ENCODE measurements at regions not wholly inside any gene's neighbourhood (a gene's known extent, or its start where the extent isn't known, plus 50 kb on each side); places are given as distances from the start of the nearest gene placed in this dataset.

DNA sequence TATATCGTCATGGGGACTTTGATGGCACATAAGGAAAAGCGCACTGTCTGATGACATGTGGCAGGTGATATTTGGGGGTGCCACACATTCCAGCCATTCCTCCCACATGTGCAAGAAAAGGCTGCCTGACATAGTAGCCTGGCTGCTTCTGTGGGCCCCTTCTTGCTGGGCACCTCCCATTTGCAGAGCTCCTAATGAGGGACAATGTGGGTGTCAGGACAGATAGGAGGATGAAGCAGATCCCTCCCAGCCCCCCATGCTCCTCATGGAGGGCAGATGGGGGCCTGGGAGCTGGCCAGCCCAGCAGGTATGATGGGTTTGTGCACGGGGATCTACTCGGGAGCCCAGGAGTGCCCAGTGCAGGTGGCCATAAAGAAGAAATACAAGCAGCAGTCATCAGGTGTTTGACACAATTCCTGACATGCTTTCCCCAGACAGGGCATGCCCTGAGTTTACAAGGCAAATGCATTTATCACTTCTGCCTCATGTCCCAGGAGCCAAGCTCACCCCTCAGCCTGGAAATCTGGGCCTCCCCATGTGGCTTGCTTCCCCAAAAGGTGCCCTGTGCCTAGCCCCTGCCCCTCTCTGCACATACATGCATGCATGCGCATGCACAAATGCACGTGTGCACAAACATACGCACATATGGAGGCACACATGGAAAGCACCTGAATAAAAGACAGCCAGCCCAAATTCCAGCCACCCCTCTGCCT lies 260.6 kb upstream of the RPL38 start:
- no peak overlapping the region for H3K4me3 ChIP-seq (ENCODE audit: insufficient read depth, low read depth, low read length, poor library complexity, severe bottlenecking)
- DNase-seq: no peak
- H3K27ac ChIP-seq (ENCODE audit: insufficient read depth, low read length, poor library complexity, severe bottlenecking): no peak overlapping the region
- H3K27me3 ChIP-seq (replicated peaks; ENCODE audit: control insufficient read depth, insufficient read depth, low read length, poor library complexity, severe bottlenecking): no peaks in the 10 kb centered on the region
- no peaks in the 10 kb centered on the region for H3K36me3 ChIP-seq (ENCODE audit: control insufficient read depth, insufficient read depth, low read length)
- no peaks in the 10 kb centered on the region for H3K4me1 ChIP-seq (ENCODE audit: control insufficient read depth, insufficient read depth, low read length, poor library complexity, severe bottlenecking)
- H3K9me3 ChIP-seq (ENCODE audit: control insufficient read depth, low read length): no peaks in the 10 kb centered on the region

DNA sequence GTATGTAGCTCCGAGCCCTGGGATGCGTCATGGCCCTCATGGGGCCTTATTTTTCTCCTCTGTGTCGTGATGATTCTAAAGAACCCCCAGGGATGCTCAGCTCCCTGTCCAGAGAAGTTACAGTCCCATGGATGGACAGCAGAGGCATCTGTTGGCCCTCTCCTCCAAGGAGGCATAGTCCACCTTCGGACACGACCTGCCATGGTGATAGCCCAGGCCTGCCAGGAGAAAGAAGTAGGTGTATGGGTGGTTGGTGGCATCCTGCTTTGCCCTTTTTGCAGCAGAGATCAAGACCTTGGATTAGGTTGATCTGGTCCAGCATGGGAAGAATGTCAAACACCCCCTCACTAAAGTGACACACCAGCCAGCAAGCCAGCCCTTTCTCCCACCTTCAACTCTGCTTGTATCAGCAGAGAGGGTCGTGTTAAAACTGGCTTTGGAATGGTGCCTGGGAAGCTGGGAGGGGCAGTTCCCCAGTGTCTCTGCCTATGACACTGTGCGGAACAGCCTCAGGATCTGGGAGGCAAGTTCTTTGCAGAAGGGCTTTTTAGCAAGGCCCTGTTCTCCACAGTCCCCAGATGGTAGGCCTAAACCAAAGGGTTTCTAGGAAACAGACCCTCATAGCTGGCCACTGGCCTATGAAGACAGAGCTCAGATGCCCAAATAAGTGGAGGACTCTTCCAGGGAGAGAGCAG lies 259.9 kb upstream of the RPL38 start:
- Histone ChIP-seq H3K4me3 (ENCODE audit: insufficient read depth, low read depth, low read length, poor library complexity, severe bottlenecking) (no peak overlapping the region), H3K4me1 (ENCODE audit: control insufficient read depth, insufficient read depth, low read length, poor library complexity, severe bottlenecking) (no peaks in the 10 kb centered on the region), H3K36me3 (ENCODE audit: control insufficient read depth, insufficient read depth, low read length) (no peaks in the 10 kb centered on the region), H3K27ac (ENCODE audit: insufficient read depth, low read length, poor library complexity, severe bottlenecking) (no peak overlapping the region), H3K27me3 (replicated peaks; ENCODE audit: control insufficient read depth, insufficient read depth, low read length, poor library complexity, severe bottlenecking) (no peaks in the 10 kb centered on the region), H3K9me3 (ENCODE audit: control insufficient read depth, low read length) (no peaks in the 10 kb centered on the region)
- DNase-seq: no peak

DNA sequence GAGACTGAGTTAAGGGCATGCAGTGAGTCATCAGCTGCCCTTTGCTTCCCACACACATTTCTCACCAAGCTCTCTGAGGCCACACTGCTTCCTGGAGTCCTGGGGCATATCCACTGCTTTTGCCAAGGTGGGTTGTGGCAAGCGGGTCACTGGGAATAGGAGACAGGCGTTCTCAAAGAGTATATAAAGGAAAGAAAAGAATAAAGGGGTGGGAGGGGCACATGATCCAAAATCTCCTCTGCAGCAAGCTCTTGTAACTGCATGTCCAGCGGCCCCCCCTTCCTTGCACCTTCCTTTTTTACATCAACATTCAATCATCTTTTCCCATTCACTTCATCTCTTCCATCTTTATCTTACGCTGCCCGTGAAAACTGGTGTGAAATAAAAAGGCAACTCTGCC lies 259.1 kb upstream of the RPL38 start:
- H3K36me3 ChIP-seq (ENCODE audit: control insufficient read depth, insufficient read depth, low read length): no peaks in the 10 kb centered on the region
- no peaks in the 10 kb centered on the region for H3K27me3 ChIP-seq (replicated peaks; ENCODE audit: control insufficient read depth, insufficient read depth, low read length, poor library complexity, severe bottlenecking)

DNA sequence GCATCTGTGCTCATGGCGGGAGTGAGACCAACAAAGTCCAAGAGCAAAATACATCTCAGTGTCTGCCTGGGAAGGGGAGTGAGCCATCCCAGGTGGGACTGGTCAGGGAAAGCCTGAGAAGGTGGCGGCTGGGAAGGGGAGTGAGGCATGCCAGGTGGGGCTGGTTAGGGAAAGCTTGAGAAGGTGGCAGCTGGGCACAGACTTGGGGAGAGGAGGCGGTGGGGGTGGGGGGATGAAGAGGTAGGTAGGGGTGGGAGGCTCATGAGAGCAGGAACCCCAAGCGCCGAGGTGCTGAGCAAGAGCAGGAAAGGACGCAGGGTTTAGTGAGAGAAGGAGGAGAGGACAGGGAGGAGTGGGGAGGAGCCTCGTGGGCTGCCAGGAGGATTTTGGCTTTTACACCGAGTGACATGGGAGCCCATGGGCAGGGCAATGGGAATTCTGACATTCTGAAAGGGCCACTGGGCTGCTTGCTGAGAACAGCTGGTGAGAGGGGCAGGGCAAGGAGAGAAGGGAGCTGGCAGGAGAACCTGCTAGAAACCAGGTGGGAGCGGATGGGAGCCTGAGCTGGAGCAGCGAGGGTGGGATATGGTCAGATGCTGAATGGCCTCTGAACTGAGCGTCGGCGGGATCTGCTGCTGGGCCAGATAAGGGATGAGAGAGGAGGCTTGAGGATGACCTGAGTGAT lies 256.1 kb upstream of the RPL38 start:
- Histone ChIP-seq H3K9me3 (ENCODE audit: control insufficient read depth, low read length) (no peaks in the 10 kb centered on the region), H3K27me3 (replicated peaks; ENCODE audit: control insufficient read depth, insufficient read depth, low read length, poor library complexity, severe bottlenecking) (no peaks in the 10 kb centered on the region), H3K4me3 (ENCODE audit: insufficient read depth, low read depth, low read length, poor library complexity, severe bottlenecking) (no peak overlapping the region), H3K27ac (ENCODE audit: insufficient read depth, low read length, poor library complexity, severe bottlenecking) (no peak overlapping the region), H3K36me3 (ENCODE audit: control insufficient read depth, insufficient read depth, low read length) (no peaks in the 10 kb centered on the region), H3K4me1 (ENCODE audit: control insufficient read depth, insufficient read depth, low read length, poor library complexity, severe bottlenecking) (peaks cover 5% of the 10 kb centered on the region)
- DNase-seq: no peak

More for the DNA sequence above, 259.1 kb upstream of the RPL38 start:
- no peak overlapping the region for H3K4me3 ChIP-seq (ENCODE audit: insufficient read depth, low read depth, low read length, poor library complexity, severe bottlenecking)
- no peak for DNase-seq
- no peaks in the 10 kb centered on the region for H3K4me1 ChIP-seq (ENCODE audit: control insufficient read depth, insufficient read depth, low read length, poor library complexity, severe bottlenecking)
- no peaks in the 10 kb centered on the region for H3K9me3 ChIP-seq (ENCODE audit: control insufficient read depth, low read length)
- H3K27ac ChIP-seq (ENCODE audit: insufficient read depth, low read length, poor library complexity, severe bottlenecking): no peak overlapping the region

DNA sequence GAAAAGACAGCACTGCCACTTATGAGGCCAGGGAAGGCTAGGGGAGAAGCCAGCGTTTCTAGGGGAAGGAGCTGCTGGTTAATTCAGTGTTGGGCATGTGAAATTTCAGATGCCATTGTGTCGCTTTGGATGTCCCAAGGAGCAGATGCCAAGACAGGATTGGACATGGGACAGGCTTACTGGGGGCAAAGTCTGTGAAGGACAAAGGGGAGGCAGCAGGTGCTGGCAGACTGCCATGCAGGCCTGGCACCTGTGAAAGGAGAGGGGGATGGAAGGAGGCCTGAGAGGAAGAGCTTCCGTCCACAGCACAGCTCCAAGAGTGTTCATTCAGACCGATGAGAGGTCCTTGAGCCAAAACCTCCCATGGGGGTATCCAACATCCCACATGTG lies 255.5 kb upstream of the RPL38 start:
- Histone ChIP-seq H3K4me1 (ENCODE audit: control insufficient read depth, insufficient read depth, low read length, poor library complexity, severe bottlenecking) (peaks cover 10% of the 10 kb centered on the region), H3K9me3 (ENCODE audit: control insufficient read depth, low read length) (no peaks in the 10 kb centered on the region), H3K4me3 (ENCODE audit: insufficient read depth, low read depth, low read length, poor library complexity, severe bottlenecking) (no peak overlapping the region), H3K27me3 (replicated peaks; ENCODE audit: control insufficient read depth, insufficient read depth, low read length, poor library complexity, severe bottlenecking) (peaks cover 1% of the 10 kb centered on the region), H3K27ac (ENCODE audit: insufficient read depth, low read length, poor library complexity, severe bottlenecking) (no peak overlapping the region), H3K36me3 (ENCODE audit: control insufficient read depth, insufficient read depth, low read length) (no peaks in the 10 kb centered on the region)
- DNase-seq: no peak

DNA sequence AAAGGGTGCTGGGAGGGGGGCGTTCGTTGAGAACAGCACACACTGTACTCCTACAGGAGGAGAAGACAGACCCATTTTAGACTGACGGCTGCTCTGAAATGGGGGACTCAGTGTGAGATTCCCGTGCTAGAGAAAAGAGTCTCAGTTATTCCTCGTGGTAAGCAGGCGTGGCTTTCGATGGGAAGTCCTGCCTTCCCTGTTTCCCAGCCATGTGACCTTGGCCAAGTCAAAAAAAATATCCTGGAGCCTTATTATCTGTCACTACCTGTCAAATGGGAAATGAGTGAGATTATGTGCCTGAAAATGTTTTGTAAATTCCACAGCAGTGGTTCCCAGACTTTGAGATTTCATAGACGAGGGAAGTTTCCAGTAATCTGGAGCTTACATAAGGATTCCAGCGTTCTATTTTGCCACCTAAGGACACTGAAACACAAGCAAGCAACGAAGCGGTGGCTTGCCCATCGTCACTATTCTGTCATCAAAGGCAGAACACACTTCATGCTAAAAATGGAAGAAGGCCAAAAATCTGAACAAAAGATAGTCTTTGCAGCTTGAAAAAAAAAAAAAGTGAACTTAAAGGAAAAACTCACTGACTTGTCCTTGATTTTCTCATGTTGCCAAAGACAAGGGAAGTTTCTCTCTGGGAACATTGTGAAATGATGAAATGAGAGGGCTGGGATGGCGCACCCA lies 253.4 kb upstream of the RPL38 start:
- no peak for DNase-seq
- peaks cover 3% of the 10 kb centered on the region for H3K27me3 ChIP-seq (replicated peaks; ENCODE audit: control insufficient read depth, insufficient read depth, low read length, poor library complexity, severe bottlenecking)
- H3K4me3 ChIP-seq (ENCODE audit: insufficient read depth, low read depth, low read length, poor library complexity, severe bottlenecking): no peak overlapping the region
- no peaks in the 10 kb centered on the region for H3K36me3 ChIP-seq (ENCODE audit: control insufficient read depth, insufficient read depth, low read length)
- H3K4me1 ChIP-seq (ENCODE audit: control insufficient read depth, insufficient read depth, low read length, poor library complexity, severe bottlenecking): peaks cover 12% of the 10 kb centered on the region
- H3K9me3 ChIP-seq (ENCODE audit: control insufficient read depth, low read length): no peaks in the 10 kb centered on the region
- no peak overlapping the region for H3K27ac ChIP-seq (ENCODE audit: insufficient read depth, low read length, poor library complexity, severe bottlenecking)

DNA sequence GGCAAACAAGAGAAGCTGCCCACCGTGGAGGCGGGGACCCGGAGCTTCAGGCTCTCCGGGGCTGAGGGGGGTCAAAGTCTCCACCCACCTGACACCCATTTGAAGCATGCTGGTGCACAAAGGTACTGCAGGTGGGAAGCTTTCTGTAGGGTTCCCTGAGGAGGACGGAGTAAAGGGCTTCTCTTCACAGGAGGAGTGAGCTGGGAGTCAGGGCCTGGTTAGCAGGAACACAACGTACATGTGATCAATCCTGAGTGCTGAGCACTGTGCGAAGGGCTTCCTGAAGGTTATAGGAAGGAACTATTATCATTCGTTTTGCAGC lies 252.9 kb upstream of the RPL38 start:
- H3K27ac ChIP-seq (ENCODE audit: insufficient read depth, low read length, poor library complexity, severe bottlenecking): no peak overlapping the region
- H3K4me1 ChIP-seq (ENCODE audit: control insufficient read depth, insufficient read depth, low read length, poor library complexity, severe bottlenecking): peaks cover 12% of the 10 kb centered on the region
- no peaks in the 10 kb centered on the region for H3K36me3 ChIP-seq (ENCODE audit: control insufficient read depth, insufficient read depth, low read length)
- peaks cover 3% of the 10 kb centered on the region for H3K27me3 ChIP-seq (replicated peaks; ENCODE audit: control insufficient read depth, insufficient read depth, low read length, poor library complexity, severe bottlenecking)
- no peak overlapping the region for H3K4me3 ChIP-seq (ENCODE audit: insufficient read depth, low read depth, low read length, poor library complexity, severe bottlenecking)
- H3K9me3 ChIP-seq (ENCODE audit: control insufficient read depth, low read length): no peaks in the 10 kb centered on the region
- DNase-seq: no peak

DNA sequence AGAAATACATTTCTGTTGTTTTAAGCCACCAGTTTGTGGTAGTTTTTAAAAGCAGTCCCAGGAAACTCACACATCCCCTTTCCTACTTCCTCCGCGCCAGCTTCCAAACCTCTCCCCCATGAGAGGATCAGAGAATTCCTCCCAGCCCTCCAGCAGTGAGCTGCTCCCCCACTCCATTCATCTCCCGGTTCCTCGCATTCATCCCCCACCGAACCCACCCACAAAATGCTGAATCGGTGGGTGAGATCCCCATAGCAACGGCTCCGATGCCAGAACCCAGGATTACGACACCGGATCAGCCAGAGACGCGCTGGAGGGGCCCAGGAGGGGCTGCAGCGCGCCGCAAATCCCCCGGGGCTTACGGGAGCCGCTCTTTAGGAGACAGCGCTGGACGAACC lies 251.4 kb upstream of the RPL38 start:
- DNase-seq: no peak
- no peak overlapping the region for H3K27ac ChIP-seq (ENCODE audit: insufficient read depth, low read length, poor library complexity, severe bottlenecking)
- H3K36me3 ChIP-seq (ENCODE audit: control insufficient read depth, insufficient read depth, low read length): no peaks in the 10 kb centered on the region
- H3K27me3 ChIP-seq (replicated peaks; ENCODE audit: control insufficient read depth, insufficient read depth, low read length, poor library complexity, severe bottlenecking): peaks cover 3% of the 10 kb centered on the region
- no peaks in the 10 kb centered on the region for H3K9me3 ChIP-seq (ENCODE audit: control insufficient read depth, low read length)
- H3K4me3 ChIP-seq (ENCODE audit: insufficient read depth, low read depth, low read length, poor library complexity, severe bottlenecking): peak overlapping the region; percentile 56
- peaks cover 12% of the 10 kb centered on the region for H3K4me1 ChIP-seq (ENCODE audit: control insufficient read depth, insufficient read depth, low read length, poor library complexity, severe bottlenecking)

DNA sequence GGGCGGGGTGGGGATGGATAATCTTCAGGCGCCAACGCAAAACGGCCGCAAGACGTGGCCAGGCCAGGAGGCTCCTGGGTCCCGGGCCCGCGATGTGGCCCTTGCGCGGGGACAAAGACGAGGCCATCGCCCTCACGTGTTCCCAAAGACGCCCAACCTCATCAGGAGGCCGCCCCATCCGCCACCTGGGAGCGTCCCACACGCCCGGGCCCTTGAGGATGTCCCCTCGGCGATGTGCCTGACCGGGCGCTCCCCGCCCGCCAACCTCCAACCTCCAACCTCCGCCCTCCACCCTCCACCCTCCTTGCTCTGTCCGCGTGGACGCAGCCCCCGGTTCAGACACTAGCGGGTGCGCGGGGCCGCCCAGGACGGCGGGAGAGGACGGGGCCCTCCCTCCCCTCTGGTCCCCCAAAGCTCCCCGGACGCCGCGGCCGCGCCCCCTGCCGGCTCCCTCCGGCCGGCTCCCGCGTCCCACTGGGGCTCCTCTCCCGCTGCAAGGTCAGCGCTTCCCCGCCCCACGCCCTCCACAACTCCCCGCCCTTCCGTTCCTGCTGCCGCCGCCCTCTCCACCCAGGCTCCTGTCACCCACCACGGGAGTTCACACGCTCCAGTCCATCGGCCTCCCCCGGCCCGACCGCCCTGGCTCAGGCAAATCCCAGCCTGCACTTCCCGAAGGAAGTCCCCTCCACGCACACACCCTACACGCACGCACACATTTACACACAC lies 250.8 kb upstream of the RPL38 start:
- DNase-seq: peak in 1 of 3 donors; percentile 3
- Histone ChIP-seq H3K4me1 (ENCODE audit: control insufficient read depth, insufficient read depth, low read length, poor library complexity, severe bottlenecking) (peaks cover 12% of the 10 kb centered on the region), H3K27ac (ENCODE audit: insufficient read depth, low read length, poor library complexity, severe bottlenecking) (no peak overlapping the region), H3K4me3 (ENCODE audit: insufficient read depth, low read depth, low read length, poor library complexity, severe bottlenecking) (peak overlapping the region; percentile 56), H3K27me3 (replicated peaks; ENCODE audit: control insufficient read depth, insufficient read depth, low read length, poor library complexity, severe bottlenecking) (peaks cover 3% of the 10 kb centered on the region), H3K36me3 (ENCODE audit: control insufficient read depth, insufficient read depth, low read length) (no peaks in the 10 kb centered on the region), H3K9me3 (ENCODE audit: control insufficient read depth, low read length) (no peaks in the 10 kb centered on the region)
